SK-N-SH (cell line): ENCODE measurements at regions not wholly inside any gene's neighbourhood (a gene's known extent, or its start where the extent isn't known, plus 50 kb on each side); places are given as distances from the start of the nearest gene placed in this dataset.

Experiments
- CHD2 ChIP-seq: fragments of 150-350 bp; IDR thresholded peaks from 2 replicates; pipeline ENCODE4 v1.6.1; 2018; ENCODE audit warnings: low read length; ENCODE audit not compliant: partially characterized antibody
- FOXM1 ChIP-seq: IDR thresholded peaks from 2 replicates; pipeline ENCODE4 v1.4.0; 2012; ENCODE audit warnings: low read depth, mild to moderate bottlenecking
- IRF3 ChIP-seq: fragments of 150-350 bp; IDR thresholded peaks from 2 replicates; pipeline ENCODE4 v1.6.1; 2016; ENCODE audit warnings: mild to moderate bottlenecking, low read depth, low read length
- NFIC ChIP-seq: IDR thresholded peaks from 2 replicates; pipeline ENCODE4 v1.4.0; 2012; ENCODE audit warnings: borderline replicate concordance
- POLR2AphosphoS5 ChIP-seq: IDR thresholded peaks from 2 replicates; pipeline ENCODE4 v1.6.1; 2012; ENCODE audit warnings: low read depth, low read length
- REST ChIP-seq: IDR thresholded peaks from 2 replicates; pipeline ENCODE4 v1.6.1; 2012; ENCODE audit warnings: mild to moderate bottlenecking, low read depth, low read length, moderate library complexity
- TCF12 ChIP-seq: IDR thresholded peaks from 2 replicates; pipeline ENCODE4 v1.4.0; 2012
- TEAD4 ChIP-seq: IDR thresholded peaks from 2 replicates; pipeline ENCODE4 v1.4.0; 2012; ENCODE audit warnings: mild to moderate bottlenecking, borderline replicate concordance; ENCODE audit not compliant: insufficient read depth
- YY1 ChIP-seq: IDR thresholded peaks from 2 replicates; pipeline ENCODE4 v1.4.0; 2012; ENCODE audit warnings: low read depth, mild to moderate bottlenecking
- TF ChIP-seq, protein P1 (sequence below): fragments of 200-600 bp; sonication (generic); IDR thresholded peaks from 2 replicates; pipeline ENCODE4 v1.6.1; 2017; ENCODE audit warnings: antibody characterized with exemption, mild to moderate bottlenecking, moderate library complexity
- TF ChIP-seq, protein P2 (sequence below): IDR thresholded peaks from 2 replicates; pipeline ENCODE4 v1.4.0; 2012; ENCODE audit warnings: low read depth

- TF ChIP-seq TCF12 (no peak), YY1 (no peak), CHD2 (no peak), NFIC (no peak), TEAD4 (no peak), FOXM1 (no peak), POLR2AphosphoS5 (no peak), REST (no peak), IRF3 (no peak)
- TF ChIP-seq, protein P1, sequence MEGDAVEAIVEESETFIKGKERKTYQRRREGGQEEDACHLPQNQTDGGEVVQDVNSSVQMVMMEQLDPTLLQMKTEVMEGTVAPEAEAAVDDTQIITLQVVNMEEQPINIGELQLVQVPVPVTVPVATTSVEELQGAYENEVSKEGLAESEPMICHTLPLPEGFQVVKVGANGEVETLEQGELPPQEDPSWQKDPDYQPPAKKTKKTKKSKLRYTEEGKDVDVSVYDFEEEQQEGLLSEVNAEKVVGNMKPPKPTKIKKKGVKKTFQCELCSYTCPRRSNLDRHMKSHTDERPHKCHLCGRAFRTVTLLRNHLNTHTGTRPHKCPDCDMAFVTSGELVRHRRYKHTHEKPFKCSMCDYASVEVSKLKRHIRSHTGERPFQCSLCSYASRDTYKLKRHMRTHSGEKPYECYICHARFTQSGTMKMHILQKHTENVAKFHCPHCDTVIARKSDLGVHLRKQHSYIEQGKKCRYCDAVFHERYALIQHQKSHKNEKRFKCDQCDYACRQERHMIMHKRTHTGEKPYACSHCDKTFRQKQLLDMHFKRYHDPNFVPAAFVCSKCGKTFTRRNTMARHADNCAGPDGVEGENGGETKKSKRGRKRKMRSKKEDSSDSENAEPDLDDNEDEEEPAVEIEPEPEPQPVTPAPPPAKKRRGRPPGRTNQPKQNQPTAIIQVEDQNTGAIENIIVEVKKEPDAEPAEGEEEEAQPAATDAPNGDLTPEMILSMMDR: no peak
- TF ChIP-seq, protein P2, sequence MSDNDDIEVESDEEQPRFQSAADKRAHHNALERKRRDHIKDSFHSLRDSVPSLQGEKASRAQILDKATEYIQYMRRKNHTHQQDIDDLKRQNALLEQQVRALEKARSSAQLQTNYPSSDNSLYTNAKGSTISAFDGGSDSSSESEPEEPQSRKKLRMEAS: no peak
These were observed 1379.1 kb upstream of the CDH2 start for GRCh38 chr18:29556070-29556469.
